GM23248 (cell line): ENCODE measurements at regions not wholly inside any gene's neighbourhood (a gene's known extent, or its start where the extent isn't known, plus 50 kb on each side); places are given as distances from the start of the nearest gene placed in this dataset.

Experiments
- DNase-seq: peaks from one replicate; pipeline ENCODE4 v3.0.0-alpha.2; 2015
- H2AFZ ChIP-seq: fragments of 200-600 bp; sonication (generic); 2 replicates; pipeline ENCODE4 v1.6.1; 2016; ENCODE audit warnings: antibody characterized with exemption
- H3F3A ChIP-seq: fragments of 200-600 bp; sonication (generic); 2 replicates; pipeline ENCODE4 v1.6.1; 2016; ENCODE audit warnings: mild to moderate bottlenecking, antibody characterized with exemption, mixed run types; ENCODE audit not compliant: insufficient read depth
- H3K27ac ChIP-seq: fragments of 200-600 bp; sonication (generic); 2 replicates; pipeline ENCODE4 v1.5.1; 2016; ENCODE audit warnings: mild to moderate bottlenecking
- H3K27me3 ChIP-seq: fragments of 200-600 bp; sonication (generic); replicated peaks from 2 replicates; pipeline ENCODE4 v1.6.1; 2016; ENCODE audit warnings: mild to moderate bottlenecking; ENCODE audit not compliant: insufficient read depth
- H3K36me3 ChIP-seq: fragments of 200-600 bp; sonication (generic); 2 replicates; pipeline ENCODE4 v1.6.1; 2016; ENCODE audit warnings: low read depth, mild to moderate bottlenecking
- H3K4me1 ChIP-seq: fragments of 200-600 bp; sonication (generic); 2 replicates; pipeline ENCODE4 v1.6.1; 2016; ENCODE audit warnings: mild to moderate bottlenecking; ENCODE audit not compliant: insufficient read depth
- H3K4me2 ChIP-seq: fragments of 200-600 bp; sonication (generic); one replicate; pipeline ENCODE4 v1.6.1; 2016; ENCODE audit warnings: mild to moderate bottlenecking; ENCODE audit not compliant: unreplicated experiment
- H3K4me3 ChIP-seq: fragments of 200-600 bp; sonication (generic); 2 replicates; pipeline ENCODE4 v1.5.1; 2016; ENCODE audit warnings: mild to moderate bottlenecking
- H3K79me2 ChIP-seq: fragments of 200-600 bp; sonication (generic); 2 replicates; pipeline ENCODE4 v1.6.1; 2016; ENCODE audit warnings: mild to moderate bottlenecking; ENCODE audit not compliant: insufficient read depth
- H3K9ac ChIP-seq: fragments of 200-600 bp; sonication (generic); 2 replicates; pipeline ENCODE4 v1.6.1; 2016; ENCODE audit warnings: mild to moderate bottlenecking
- H3K9me2 ChIP-seq: fragments of 200-600 bp; sonication (generic); 2 replicates; pipeline ENCODE4 v1.6.1; 2016; ENCODE audit warnings: mixed run types, mild to moderate bottlenecking, moderate library complexity; ENCODE audit not compliant: insufficient read depth
- H3K9me3 ChIP-seq: fragments of 200-600 bp; sonication (generic); one replicate; pipeline ENCODE4 v1.6.1; 2017; ENCODE audit warnings: low read depth
- H4K20me1 ChIP-seq: fragments of 200-600 bp; sonication (generic); 2 replicates; pipeline ENCODE4 v1.6.0; 2016; ENCODE audit not compliant: insufficient read depth
- EZH2 ChIP-seq: fragments of 200-600 bp; sonication (generic); IDR thresholded peaks from 2 replicates; pipeline ENCODE4 v1.6.1; 2018; ENCODE audit warnings: antibody characterized with exemption, mild to moderate bottlenecking; ENCODE audit not compliant: insufficient read depth, poor library complexity, severe bottlenecking
- EZH2phosphoT487 ChIP-seq: fragments of 200-600 bp; sonication (generic); IDR thresholded peaks from 2 replicates; pipeline ENCODE4 v1.6.1; 2018; ENCODE audit warnings: antibody characterized with exemption, moderate library complexity, mild to moderate bottlenecking, low read depth; ENCODE audit not compliant: insufficient read depth
- WGBS, 2 experiments: methylation state at CpG; one replicate each; pipeline ENCODE4 v1.1.6; 2015 to 2017; ENCODE audit warnings: low lambda C conversion rate in 2 of 2, low coverage in 1 of 2; ENCODE audit errors: missing lambda C conversion rate in 2 of 2; 5-methylcytosine and 5-hydroxymethylcytosine counted together
- in situ Hi-C: fragments of 300-500 bp; cut with MboI; formaldehyde crosslinking; loops from 2 replicates; pipeline ENCODE4 v1.15.0; 2020

- Histone ChIP-seq H3K9ac (no peak overlapping the region), H3K27ac (no peak overlapping the region), H3K9me3 (no peaks in the 10 kb centered on the region), H3K36me3 (no peaks in the 10 kb centered on the region), H3K4me2 (no peak overlapping the region), H3K79me2 (no peaks in the 10 kb centered on the region), H4K20me1 (no peaks in the 10 kb centered on the region), H3K4me1 (no peaks in the 10 kb centered on the region), H3K4me3 (no peak overlapping the region), H3K9me2 (no peaks in the 10 kb centered on the region), H2AFZ (no peak overlapping the region), H3F3A (no peaks in the 10 kb centered on the region), H3K27me3 (no peaks in the 10 kb centered on the region; the same call in 1 of the 2 replicates)
- DNase-seq, result no peak
- TF ChIP-seq EZH2phosphoT487, result no peak
- in situ Hi-C loops, result no loop called here
- 27 to 30% methylated on average over 8 of the region's 8 CpGs for WGBS, 2 experiments
Measured at GRCh38 chr12:16756833-16757555, 151.0 kb upstream of the LMO3 start.

GRCh38 chr12:16730772-16731171 is 124.8 kb upstream of the LMO3 start:
- in situ Hi-C loops, result no loop called here
- Histone ChIP-seq H3K9me2 (no peaks in the 10 kb centered on the region), H3K4me2 (no peak overlapping the region), H3K36me3 (no peaks in the 10 kb centered on the region), H3K4me3 (no peak overlapping the region), H3K27ac (no peak overlapping the region), H3K4me1 (no peaks in the 10 kb centered on the region), H3K27me3 (no peaks in the 10 kb centered on the region), H3F3A (no peaks in the 10 kb centered on the region), H4K20me1 (no peaks in the 10 kb centered on the region), H3K9ac (no peak overlapping the region), H2AFZ (no peak overlapping the region), H3K9me3 (no peaks in the 10 kb centered on the region), H3K79me2 (no peaks in the 10 kb centered on the region)
- no peak for DNase-seq
- no peak for TF ChIP-seq EZH2phosphoT487
- no peak for TF ChIP-seq EZH2
- WGBS, 2 experiments, result 63 to 64% methylated on average over 4 of the region's 4 CpGs

- Histone ChIP-seq H3K79me2 (no peaks in the 10 kb centered on the region), H3K4me2 (no peak overlapping the region), H2AFZ (no peak overlapping the region), H3K4me3 (no peak overlapping the region), H3K36me3 (no peaks in the 10 kb centered on the region), H3F3A (no peaks in the 10 kb centered on the region), H3K9me3 (no peaks in the 10 kb centered on the region), H3K9me2 (no peaks in the 10 kb centered on the region), H3K27me3 (no peaks in the 10 kb centered on the region), H3K27ac (no peak overlapping the region), H4K20me1 (no peaks in the 10 kb centered on the region), H3K4me1 (no peaks in the 10 kb centered on the region), H3K9ac (no peak overlapping the region)
- in situ Hi-C loops, result no loop called here
- no peak for TF ChIP-seq EZH2
- TF ChIP-seq EZH2phosphoT487, result no peak
- peak; percentile 3 for DNase-seq
- WGBS, 2 experiments, result 0 to 3% methylated on average over 1 of the region's 1 CpG
Measured at GRCh38 chr12:16726879-16727278, 120.9 kb upstream of the LMO3 start.

DNA sequence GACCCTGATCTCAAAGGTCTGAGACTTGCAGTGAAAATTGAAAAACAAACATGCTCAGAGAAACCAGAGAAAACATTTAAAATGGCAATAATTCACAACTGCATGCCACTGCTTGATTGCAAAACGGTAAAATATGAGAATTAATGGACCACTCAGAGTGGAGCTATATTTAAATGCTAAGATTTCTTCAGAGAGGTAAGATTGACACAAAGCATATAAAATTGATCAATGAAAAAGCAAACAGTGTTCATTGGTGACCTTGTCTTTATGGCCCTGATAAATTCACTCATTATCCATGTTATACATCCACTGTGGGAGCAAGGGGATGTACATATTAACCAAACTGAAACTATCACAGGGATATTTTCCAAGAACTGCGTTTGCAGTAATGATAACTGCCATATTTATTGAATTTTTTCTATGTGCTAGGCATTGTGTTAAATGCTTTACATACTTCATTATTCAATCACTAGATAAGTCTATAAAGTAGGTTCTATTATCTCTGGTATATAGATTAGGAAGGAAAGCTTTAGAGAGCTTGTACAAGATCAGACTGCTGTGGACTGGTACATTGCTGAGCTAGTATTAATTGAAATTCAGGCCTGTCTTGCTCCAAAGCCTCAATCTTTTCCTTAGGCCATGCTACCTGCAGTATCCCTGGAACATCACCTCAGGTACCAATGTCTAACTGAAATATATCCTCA is 113.9 kb upstream of the LMO3 start:
- H3K27me3 ChIP-seq, result no peaks in the 10 kb centered on the region
- H3K36me3 ChIP-seq, result no peaks in the 10 kb centered on the region
- no peaks in the 10 kb centered on the region for H3K79me2 ChIP-seq
- H3K4me3 ChIP-seq, result no peak overlapping the region
- in situ Hi-C loops, result no loop called here
- no peaks in the 10 kb centered on the region for H3F3A ChIP-seq
- H3K4me1 ChIP-seq, result no peaks in the 10 kb centered on the region
- H3K9me2 ChIP-seq, result no peaks in the 10 kb centered on the region
- no peak for TF ChIP-seq EZH2
- no peaks in the 10 kb centered on the region for H3K9me3 ChIP-seq
- no peak overlapping the region for H3K27ac ChIP-seq
- no peak overlapping the region for H3K9ac ChIP-seq
- H3K4me2 ChIP-seq, result no peak overlapping the region
- no peak overlapping the region for H2AFZ ChIP-seq
- DNase-seq, result no peak
- WGBS, 2 experiments, result 30 to 37% methylated on average over 2 of the region's 2 CpGs
- H4K20me1 ChIP-seq, result no peaks in the 10 kb centered on the region
